ENCODE measurements at regions not wholly inside any gene's neighbourhood (a gene's known extent, or its start where the extent isn't known, plus 50 kb on each side); places are given as distances from the start of the nearest gene placed in this dataset.
"Not testable (repeated sequence)": the region's sequence is repeated elsewhere in the genome, so short reads cannot be mapped to it uniquely, and the experiment has no call there.

- DNase-seq: no peak
- no TSS peak for BruUV-seq (replicated peaks)
- no peak overlapping the region for H3K27ac ChIP-seq (ENCODE audit: low read length)
These were observed 95.8 kb downstream of the AASDHPPT start for GRCh38 chr11:106173291-106173690.

DNA sequence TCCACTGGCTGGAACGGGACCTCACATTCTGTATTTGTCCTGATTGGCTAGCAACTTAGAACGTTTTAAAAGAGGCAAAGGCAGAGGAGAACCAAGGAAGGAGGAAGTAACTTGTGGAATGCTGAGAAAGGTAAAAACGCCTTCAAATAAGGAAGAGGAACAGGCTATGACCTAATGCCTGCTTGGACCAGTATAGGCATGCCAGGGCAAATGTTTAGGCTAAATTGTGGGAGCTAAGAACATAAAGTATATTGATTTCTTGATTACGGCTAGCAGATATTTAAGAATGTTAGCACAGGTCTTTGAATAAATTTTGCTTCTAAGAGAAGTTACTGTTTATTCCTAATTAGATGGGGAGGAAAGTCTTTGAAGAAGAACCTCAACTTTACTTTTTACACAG lies 96.5 kb downstream of the AASDHPPT start:
- intact Hi-C loops (cut with micrococcal nuclease); H3K4me1 ChIP-seq (ENCODE audit: insufficient read depth, low read length); H2AFZ ChIP-seq (ENCODE audit: low read length); ATAC-seq; H3K9ac ChIP-seq (ENCODE audit: low read length); H3K79me2 ChIP-seq (ENCODE audit: low read length); H3K27me3 ChIP-seq (ENCODE audit: low read length); H3K9me3 ChIP-seq (ENCODE audit: low read length); DNase-seq; CTCF ChIA-PET; H3K4me2 ChIP-seq (ENCODE audit: low read length); H3F3A ChIP-seq (ENCODE audit: low read length, unreplicated experiment); BruUV-seq (replicated peaks); H4K20me1 ChIP-seq (ENCODE audit: low read length); H3K4me3 ChIP-seq (ENCODE audit: low read length); H3K9me2 ChIP-seq (replicated peaks; ENCODE audit: low read length); H3K27ac ChIP-seq (ENCODE audit: low read length); H3K36me3 ChIP-seq (ENCODE audit: low read depth, low read length); POLR2A ChIA-PET (ENCODE audit: unreplicated experiment): not testable (repeated sequence)

More at GRCh38 chr11:106173291-106173690, 95.8 kb downstream of the AASDHPPT start:
- Histone ChIP-seq H3K79me2 (ENCODE audit: low read length) (no peaks in the 10 kb centered on the region), H3K4me3 (ENCODE audit: low read length) (no peak overlapping the region), H3K9me2 (replicated peaks; ENCODE audit: low read length) (no peaks in the 10 kb centered on the region), H3K36me3 (ENCODE audit: low read depth, low read length) (no peaks in the 10 kb centered on the region), H3F3A (ENCODE audit: low read length, unreplicated experiment) (no peaks in the 10 kb centered on the region), H3K9me3 (ENCODE audit: low read length) (no peaks in the 10 kb centered on the region), H3K4me2 (ENCODE audit: low read length) (no peak overlapping the region), H3K9ac (ENCODE audit: low read length) (no peak overlapping the region), H3K27me3 (ENCODE audit: low read length) (no peaks in the 10 kb centered on the region), H4K20me1 (ENCODE audit: low read length) (no peaks in the 10 kb centered on the region), H2AFZ (ENCODE audit: low read length) (no peak overlapping the region), H3K4me1 (ENCODE audit: insufficient read depth, low read length) (peaks cover 1% of the 10 kb centered on the region; the same call in 1 of the 2 replicates)
- ATAC-seq: no peak
- no peak for TF ChIP-seq EZH2phosphoT487 (IDR thresholded peaks at IDR 0.05; ENCODE audit: borderline replicate concordance, low read length)
- TF ChIP-seq EZH2 (IDR thresholded peaks at IDR 0.05; ENCODE audit: low read length, unreplicated experiment): no peak
- TF ChIP-seq CTCF (conservative IDR thresholded peaks at IDR 0.05; ENCODE audit: low read depth, low read length): no peak
- POLR2A ChIA-PET (ENCODE audit: unreplicated experiment): no interaction called here
- CTCF ChIA-PET: no interaction called here
- intact Hi-C loops (cut with micrococcal nuclease): no loop called here

- Histone ChIP-seq H3F3A (ENCODE audit: low read length, unreplicated experiment) (no peaks in the 10 kb centered on the region), H3K36me3 (ENCODE audit: low read depth, low read length) (no peaks in the 10 kb centered on the region), H3K27me3 (ENCODE audit: low read length) (no peaks in the 10 kb centered on the region), H4K20me1 (ENCODE audit: low read length) (no peaks in the 10 kb centered on the region), H3K79me2 (ENCODE audit: low read length) (no peaks in the 10 kb centered on the region), H3K4me3 (ENCODE audit: low read length) (no peak overlapping the region), H3K9me2 (replicated peaks; ENCODE audit: low read length) (no peaks in the 10 kb centered on the region), H2AFZ (ENCODE audit: low read length) (no peak overlapping the region), H3K9me3 (ENCODE audit: low read length) (no peaks in the 10 kb centered on the region), H3K4me2 (ENCODE audit: low read length) (no peak overlapping the region), H3K9ac (ENCODE audit: low read length) (no peak overlapping the region), H3K4me1 (ENCODE audit: insufficient read depth, low read length) (peaks cover 3% of the 10 kb centered on the region; the same call in 1 of the 2 replicates), H3K27ac (ENCODE audit: low read length) (no peak overlapping the region)
- ChIA-PET POLR2A (ENCODE audit: unreplicated experiment) (no interaction called here), CTCF (interaction anchor here (0.6 kb wide), 1 partner anchor 21 kb away, joined by 3 read pairs; no protein-coding TSS in a partner anchor)
- intact Hi-C loops (cut with micrococcal nuclease): no loop called here
- TF ChIP-seq EZH2 (IDR thresholded peaks at IDR 0.05; ENCODE audit: low read length, unreplicated experiment): no peak
- no peak for TF ChIP-seq EZH2phosphoT487 (IDR thresholded peaks at IDR 0.05; ENCODE audit: borderline replicate concordance, low read length)
- TF ChIP-seq CTCF (conservative IDR thresholded peaks at IDR 0.05; ENCODE audit: low read depth, low read length): no peak
- BruUV-seq (replicated peaks): no TSS peak
- DNase-seq (no peak), ATAC-seq (no peak)
These were observed 99.4 kb downstream of the AASDHPPT start for GRCh38 chr11:106176817-106177216.

Data from PC-3 (cell line).